GM12864 (cell line): ENCODE measurements at regions not wholly inside any gene's neighbourhood (a gene's known extent, or its start where the extent isn't known, plus 50 kb on each side); places are given as distances from the start of the nearest gene placed in this dataset.

ENCODE experiments used
- DNase-seq: peaks from one replicate; pipeline ENCODE4 v3.0.0-alpha.2; 2011; ENCODE audit warnings: low read depth
- H3K4me3 ChIP-seq: 2 replicates; pipeline ENCODE4 v1.5.1; 2011; ENCODE audit warnings: mild to moderate bottlenecking, low read depth, low read length, control low read depth
- TF ChIP-seq, protein P1 (sequence below): IDR thresholded peaks from 2 replicates; pipeline ENCODE4 v1.5.1; 2011; ENCODE audit warnings: low read depth, mild to moderate bottlenecking, moderate library complexity, low read length, control low read depth, inconsistent platforms; ENCODE audit errors: missing control alignments

DNA sequence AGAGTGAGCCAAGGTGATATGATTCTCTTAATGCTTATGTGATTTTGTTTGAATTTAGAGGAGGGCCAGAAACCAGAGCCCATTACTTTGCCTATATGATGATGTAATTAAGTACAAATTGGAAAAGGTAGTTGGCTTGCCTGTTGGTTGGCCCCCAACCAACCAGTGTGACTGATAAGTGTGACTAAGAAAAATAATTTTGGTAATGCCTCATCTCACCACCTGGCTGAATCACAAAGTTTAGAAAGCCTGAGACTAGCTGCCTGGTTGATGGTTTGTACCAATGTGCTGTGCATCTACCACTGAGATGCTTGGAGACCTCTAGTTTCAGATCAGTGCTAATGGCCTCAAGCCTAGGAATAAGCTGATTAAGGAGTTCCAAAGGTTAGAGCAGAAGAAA, 338.7 kb downstream of the CDH2 start:
- TF ChIP-seq, protein P1, sequence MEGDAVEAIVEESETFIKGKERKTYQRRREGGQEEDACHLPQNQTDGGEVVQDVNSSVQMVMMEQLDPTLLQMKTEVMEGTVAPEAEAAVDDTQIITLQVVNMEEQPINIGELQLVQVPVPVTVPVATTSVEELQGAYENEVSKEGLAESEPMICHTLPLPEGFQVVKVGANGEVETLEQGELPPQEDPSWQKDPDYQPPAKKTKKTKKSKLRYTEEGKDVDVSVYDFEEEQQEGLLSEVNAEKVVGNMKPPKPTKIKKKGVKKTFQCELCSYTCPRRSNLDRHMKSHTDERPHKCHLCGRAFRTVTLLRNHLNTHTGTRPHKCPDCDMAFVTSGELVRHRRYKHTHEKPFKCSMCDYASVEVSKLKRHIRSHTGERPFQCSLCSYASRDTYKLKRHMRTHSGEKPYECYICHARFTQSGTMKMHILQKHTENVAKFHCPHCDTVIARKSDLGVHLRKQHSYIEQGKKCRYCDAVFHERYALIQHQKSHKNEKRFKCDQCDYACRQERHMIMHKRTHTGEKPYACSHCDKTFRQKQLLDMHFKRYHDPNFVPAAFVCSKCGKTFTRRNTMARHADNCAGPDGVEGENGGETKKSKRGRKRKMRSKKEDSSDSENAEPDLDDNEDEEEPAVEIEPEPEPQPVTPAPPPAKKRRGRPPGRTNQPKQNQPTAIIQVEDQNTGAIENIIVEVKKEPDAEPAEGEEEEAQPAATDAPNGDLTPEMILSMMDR: no peak
- no peak overlapping the region for H3K4me3 ChIP-seq
- DNase-seq: no peak

DNA sequence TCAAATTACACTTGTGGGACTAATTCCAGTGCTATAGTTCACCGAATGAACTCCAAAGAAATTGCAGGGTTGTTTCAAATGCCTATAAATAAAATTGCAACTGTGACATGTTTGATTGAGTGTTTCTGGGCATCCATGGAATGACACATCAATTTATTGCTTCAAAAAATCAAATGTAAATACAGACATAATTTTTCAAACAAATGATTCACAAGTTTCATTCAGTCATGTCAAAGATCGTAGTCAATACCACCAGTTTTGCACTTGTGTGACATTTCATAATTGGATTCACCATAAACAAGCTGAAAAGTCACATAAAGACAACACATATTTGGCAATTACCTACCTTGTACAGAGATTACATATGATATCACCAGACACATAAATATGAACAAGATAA, 350.8 kb downstream of the CDH2 start:
- TF ChIP-seq, protein P1: no peak
- DNase-seq: no peak
- no peak overlapping the region for H3K4me3 ChIP-seq

DNA sequence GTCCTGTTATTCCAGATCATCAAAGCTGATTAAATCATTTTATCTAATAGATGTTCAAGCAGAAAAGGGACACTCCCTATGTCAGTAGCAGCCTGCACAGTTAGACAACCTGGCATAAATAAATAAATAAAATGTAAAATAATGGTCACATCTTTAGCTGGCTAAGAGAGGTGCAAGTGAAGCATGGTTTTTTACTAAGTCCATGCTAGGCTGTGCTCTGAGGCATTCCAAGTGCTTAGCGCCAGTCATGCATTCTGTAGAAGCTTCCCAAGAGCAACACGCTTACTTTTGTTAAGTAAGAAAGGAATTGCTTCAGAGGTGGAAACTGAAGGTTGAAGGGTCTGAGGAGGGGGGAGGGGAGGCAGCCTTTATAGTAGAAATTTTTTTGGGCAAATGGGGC, 351.2 kb downstream of the CDH2 start:
- TF ChIP-seq, protein P1: no peak
- no peak overlapping the region for H3K4me3 ChIP-seq
- no peak for DNase-seq

DNA sequence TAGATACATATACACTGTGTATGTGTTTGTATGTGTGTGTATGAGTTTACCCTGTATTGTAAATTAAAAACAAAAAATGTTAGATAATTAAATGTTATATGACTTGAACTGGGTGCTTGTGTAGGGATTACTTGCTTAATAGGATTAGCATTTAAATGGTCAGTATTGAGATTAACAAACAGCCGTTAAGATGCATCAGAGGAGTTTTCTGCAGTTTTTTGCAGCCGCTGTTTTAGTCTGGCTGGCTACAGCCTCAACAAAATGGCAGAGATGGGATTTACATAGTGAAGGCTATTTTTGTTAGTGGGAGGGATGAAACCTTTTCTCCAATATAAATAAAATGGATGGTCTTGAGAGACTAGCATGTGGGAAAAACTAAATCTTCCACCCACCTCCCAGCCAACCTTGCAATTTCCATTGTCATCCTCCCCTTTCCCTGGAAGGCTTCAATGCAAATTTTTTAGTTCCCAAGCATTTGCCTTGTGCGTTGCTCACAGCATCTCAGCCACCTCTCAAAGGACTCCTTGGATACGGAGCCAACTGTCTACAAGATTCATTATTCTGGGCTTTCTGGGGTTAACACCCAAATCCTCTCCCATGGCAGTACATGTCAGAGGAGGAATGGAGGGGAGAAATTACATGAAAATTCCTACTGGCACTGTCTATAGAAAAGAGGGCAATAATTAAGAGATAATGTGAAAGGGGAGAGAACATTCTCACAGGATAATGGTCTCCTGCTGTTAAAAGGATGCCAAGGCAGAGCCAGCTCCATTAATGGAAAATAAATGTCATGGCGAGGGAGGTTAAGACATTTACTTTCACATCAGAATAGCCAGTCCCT, 351.9 kb downstream of the CDH2 start:
- TF ChIP-seq, protein P1: no peak
- DNase-seq: no peak

DNA sequence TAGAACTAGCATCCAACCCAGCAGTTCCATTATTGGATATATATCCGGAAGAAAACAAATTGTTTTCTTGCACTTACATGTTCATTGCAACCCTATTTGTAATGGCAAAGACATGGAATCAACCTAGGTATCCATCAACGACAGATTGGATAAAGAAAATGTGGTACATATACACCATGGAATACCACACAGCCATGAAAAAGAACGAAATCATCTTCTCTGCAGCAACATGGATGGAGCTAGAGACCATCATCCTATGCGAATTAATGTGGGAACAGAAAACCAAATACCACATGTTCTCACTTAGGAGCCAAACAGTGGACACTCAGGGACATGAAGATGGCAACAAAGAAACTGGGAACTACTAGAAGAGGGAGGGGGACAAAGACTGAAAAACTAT, 352.7 kb downstream of the CDH2 start:
- no peak overlapping the region for H3K4me3 ChIP-seq
- DNase-seq: no peak
- TF ChIP-seq, protein P1: no peak

More for the DNA sequence above, 351.9 kb downstream of the CDH2 start:
- H3K4me3 ChIP-seq: no peak overlapping the region

DNA sequence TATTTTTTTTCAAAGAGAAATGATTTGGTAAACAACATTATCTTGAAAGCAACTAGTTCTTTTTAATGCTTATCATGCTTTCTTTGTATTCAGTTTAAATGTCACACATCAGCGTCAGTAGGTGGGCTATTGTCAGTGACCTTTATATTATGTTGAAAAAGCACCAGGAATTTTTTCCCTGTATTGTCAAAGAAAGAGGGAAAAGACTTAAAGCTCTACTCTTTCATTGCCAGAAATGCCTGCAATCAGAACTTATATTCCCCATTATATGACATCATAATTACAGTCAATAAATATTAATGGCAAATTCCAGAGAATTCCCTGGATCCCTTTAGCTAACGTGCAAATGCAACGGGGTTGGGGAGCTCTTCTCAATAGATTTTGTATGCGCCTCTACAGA, 353.9 kb downstream of the CDH2 start:
- TF ChIP-seq, protein P1: no peak
- DNase-seq: no peak
- no peak overlapping the region for H3K4me3 ChIP-seq

DNA sequence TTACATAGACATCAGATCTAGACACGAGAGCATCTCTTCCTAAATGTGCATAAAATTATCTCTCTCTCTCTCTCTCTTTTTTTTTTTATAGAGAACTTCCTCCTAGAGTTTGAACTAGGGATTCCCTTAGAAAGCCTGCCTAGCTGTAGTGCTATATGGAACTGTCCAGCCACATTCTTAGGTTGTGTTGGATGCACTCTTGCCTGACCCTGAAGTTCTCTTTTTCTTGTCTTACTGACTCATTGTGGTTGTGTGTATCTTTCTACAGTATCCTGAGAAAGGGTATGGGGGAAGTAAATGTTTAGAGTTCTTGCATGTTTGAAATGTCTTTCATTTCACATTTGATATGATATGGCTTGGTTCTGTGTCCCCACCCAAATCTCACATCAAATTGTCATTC, 368.2 kb downstream of the CDH2 start:
- no peak for DNase-seq
- TF ChIP-seq, protein P1: no peak
- no peak overlapping the region for H3K4me3 ChIP-seq
